22Rv1 (cell line): ENCODE measurements at regions not wholly inside any gene's neighbourhood (a gene's known extent, or its start where the extent isn't known, plus 50 kb on each side); places are given as distances from the start of the nearest gene placed in this dataset.
"Not testable (repeated sequence)": the region's sequence is repeated elsewhere in the genome, so short reads cannot be mapped to it uniquely, and the experiment has no call there.

ENCODE experiments used
- H3K27ac ChIP-seq: fragments of 450-650 bp; 2 replicates; pipeline ENCODE4 v1.5.1; 2017
- CTCF ChIP-seq: fragments of 450-650 bp; IDR thresholded peaks from 2 replicates; pipeline ENCODE4 v1.5.1; 2017; ENCODE audit warnings: mild to moderate bottlenecking
- ZFX ChIP-seq: fragments of 450-650 bp; IDR thresholded peaks from 2 replicates; pipeline ENCODE4 v1.6.1; 2017; ENCODE audit warnings: antibody characterized with exemption, borderline replicate concordance

GRCh38 chrX:113492895-113493294, 652.3 kb upstream of the AMOT start:
- H3K27ac ChIP-seq = no peak overlapping the region
- no peak for TF ChIP-seq ZFX
- TF ChIP-seq CTCF = no peak

GRCh38 chrX:113473418-113473817, 632.8 kb upstream of the AMOT start:
- H3K27ac ChIP-seq = no peak overlapping the region
- TF ChIP-seq CTCF (no peak), ZFX (no peak)

- H3K27ac ChIP-seq = not testable (repeated sequence)
These were observed 632.4 kb upstream of the AMOT start for GRCh38 chrX:113473015-113473414.

GRCh38 chrX:113470166-113470565, 629.5 kb upstream of the AMOT start:
- no peak for TF ChIP-seq ZFX
- H3K27ac ChIP-seq = no peak overlapping the region

- H3K27ac ChIP-seq = no peak overlapping the region
- TF ChIP-seq CTCF (no peak), ZFX (no peak)
These were observed 617.1 kb upstream of the AMOT start for GRCh38 chrX:113457719-113458118.

- no peak for TF ChIP-seq CTCF
- TF ChIP-seq ZFX = no peak
- H3K27ac ChIP-seq = no peak overlapping the region
These were observed 615.0 kb upstream of the AMOT start for GRCh38 chrX:113455582-113455981.

- TF ChIP-seq ZFX (no peak), CTCF (no peak)
- H3K27ac ChIP-seq = no peak overlapping the region
These were observed 588.4 kb upstream of the AMOT start for GRCh38 chrX:113429011-113429410.

GRCh38 chrX:113422323-113422722, 581.7 kb upstream of the AMOT start:
- TF ChIP-seq ZFX = no peak
- no peak for TF ChIP-seq CTCF
- no peak overlapping the region for H3K27ac ChIP-seq
